Mesendoderm (in vitro differentiated cells): ENCODE measurements at regions not wholly inside any gene's neighbourhood (a gene's known extent, or its start where the extent isn't known, plus 50 kb on each side); places are given as distances from the start of the nearest gene placed in this dataset.

Experiments used
- DNase-seq: peaks from one replicate; pipeline ENCODE4 v3.0.0; 2013
- H2AK5ac ChIP-seq: 2 replicates; pipeline ENCODE4 v1.6.1; 2013; ENCODE audit warnings: low read length, inconsistent platforms
- H2BK120ac ChIP-seq: 2 replicates; pipeline ENCODE4 v1.6.1; 2013; ENCODE audit warnings: low read depth, mild to moderate bottlenecking, low read length, moderate library complexity, mixed read lengths
- H2BK15ac ChIP-seq: replicated peaks from 2 replicates; pipeline ENCODE4 v1.6.1; 2013; ENCODE audit warnings: low read depth, mild to moderate bottlenecking, moderate library complexity
- H2BK5ac ChIP-seq: 2 replicates; pipeline ENCODE4 v1.6.1; 2013; ENCODE audit warnings: low read length, inconsistent platforms
- H3K18ac ChIP-seq: 2 replicates; pipeline ENCODE4 v1.6.1; 2013; ENCODE audit warnings: mild to moderate bottlenecking, low read length, mixed read lengths
- H3K23ac ChIP-seq: one replicate; pipeline ENCODE4 v1.6.1; 2013; ENCODE audit warnings: low read length
- H3K27ac ChIP-seq: 2 replicates; pipeline ENCODE4 v1.5.1; 2013; ENCODE audit warnings: low read depth, mild to moderate bottlenecking, inconsistent platforms, low read length, moderate library complexity
- H3K27me3 ChIP-seq: 2 replicates; pipeline ENCODE4 v1.6.1; 2013; ENCODE audit warnings: low read length, control low read depth, mild to moderate bottlenecking, inconsistent platforms; ENCODE audit not compliant: insufficient read depth, poor library complexity
- H3K36me3 ChIP-seq: 2 replicates; pipeline ENCODE4 v1.6.1; 2013; ENCODE audit warnings: low read length, inconsistent platforms; ENCODE audit not compliant: control insufficient read depth, insufficient read depth
- H3K4ac ChIP-seq: one replicate; pipeline ENCODE4 v1.6.1; 2013; ENCODE audit warnings: low read depth, mild to moderate bottlenecking, low read length, moderate library complexity
- H3K4me1 ChIP-seq: 2 replicates; pipeline ENCODE4 v1.6.1; 2013; ENCODE audit warnings: low read depth, low read length, inconsistent platforms; ENCODE audit not compliant: control insufficient read depth
- H3K4me2 ChIP-seq: 2 replicates; pipeline ENCODE4 v1.6.1; 2013; ENCODE audit warnings: low read length
- H3K4me3 ChIP-seq: 2 replicates; pipeline ENCODE4 v1.5.1; 2013; ENCODE audit warnings: mild to moderate bottlenecking, low read length
- H3K56ac ChIP-seq: one replicate; pipeline ENCODE4 v1.6.1; 2013; ENCODE audit warnings: low read length
- H3K79me1 ChIP-seq: 2 replicates; pipeline ENCODE4 v1.6.1; 2013; ENCODE audit warnings: low read length, inconsistent platforms
- H3K79me2 ChIP-seq: 2 replicates; pipeline ENCODE4 v1.6.1; 2013; ENCODE audit warnings: mild to moderate bottlenecking, low read length; ENCODE audit not compliant: control insufficient read depth, insufficient read depth
- H3K9ac ChIP-seq: 2 replicates; pipeline ENCODE4 v1.6.1; 2013; ENCODE audit warnings: low read length, inconsistent platforms
- H4K5ac ChIP-seq: one replicate; pipeline ENCODE4 v1.6.1; 2013; ENCODE audit warnings: low read length
- H4K8ac ChIP-seq: one replicate; pipeline ENCODE4 v1.6.1; 2013; ENCODE audit warnings: low read depth, mild to moderate bottlenecking, control low read depth, low read length, moderate library complexity
- WGBS: extraction: QIAGEN DNeasy Blood & Tissue Kit; methylation state at CpG from one replicate; pipeline ENCODE4 v1.1.7; 2013; ENCODE audit warnings: low lambda C conversion rate, missing lambda C conversion rate; ENCODE audit not compliant: insufficient coverage; ENCODE audit errors: extremely low coverage; 5-methylcytosine and 5-hydroxymethylcytosine counted together

- H3K9ac ChIP-seq: no peak overlapping the region
- H3K4me3 ChIP-seq: no peak overlapping the region
- H3K56ac ChIP-seq: no peak overlapping the region
- no peaks in the 10 kb centered on the region for H3K79me1 ChIP-seq
- H3K27ac ChIP-seq: no peak overlapping the region
- H4K5ac ChIP-seq: no peak overlapping the region
- H3K4ac ChIP-seq: no peak overlapping the region
- H2AK5ac ChIP-seq: no peak overlapping the region
- H4K8ac ChIP-seq: no peak overlapping the region
- DNase-seq: peak; percentile 11
- H3K27me3 ChIP-seq: no peaks in the 10 kb centered on the region
- WGBS: no CpG with 5 or more reads among the region's 6 CpGs
- H2BK5ac ChIP-seq: no peak overlapping the region
- no peak overlapping the region for H2BK15ac ChIP-seq
- H3K36me3 ChIP-seq: no peaks in the 10 kb centered on the region
- no peak overlapping the region for H2BK120ac ChIP-seq
- no peak overlapping the region for H3K23ac ChIP-seq
- H3K79me2 ChIP-seq: no peaks in the 10 kb centered on the region
- no peak overlapping the region for H3K4me2 ChIP-seq
- H3K18ac ChIP-seq: no peak overlapping the region
- H3K4me1 ChIP-seq: no peaks in the 10 kb centered on the region
Measured at GRCh38 chr14:98548071-98548686, 723.8 kb downstream of the BCL11B start.

GRCh38 chr14:98551028-98551427 lies 721.0 kb downstream of the BCL11B start:
- no peaks in the 10 kb centered on the region for H3K4me1 ChIP-seq
- no peak for DNase-seq
- no peak overlapping the region for H4K8ac ChIP-seq
- no peaks in the 10 kb centered on the region for H3K27me3 ChIP-seq
- no CpG with 5 or more reads among the region's 5 CpGs for WGBS
- no peak overlapping the region for H3K56ac ChIP-seq
- no peak overlapping the region for H3K4me3 ChIP-seq
- H3K18ac ChIP-seq: no peak overlapping the region
- H3K79me2 ChIP-seq: no peaks in the 10 kb centered on the region
- H3K4me2 ChIP-seq: no peak overlapping the region
- no peak overlapping the region for H2AK5ac ChIP-seq
- H3K23ac ChIP-seq: no peak overlapping the region
- no peak overlapping the region for H2BK15ac ChIP-seq
- no peak overlapping the region for H3K4ac ChIP-seq
- no peak overlapping the region for H2BK120ac ChIP-seq
- no peaks in the 10 kb centered on the region for H3K36me3 ChIP-seq
- H3K27ac ChIP-seq: no peak overlapping the region
- H3K9ac ChIP-seq: no peak overlapping the region
- H2BK5ac ChIP-seq: no peak overlapping the region
- no peaks in the 10 kb centered on the region for H3K79me1 ChIP-seq
- no peak overlapping the region for H4K5ac ChIP-seq

- WGBS: no CpG with 5 or more reads among the region's 1 CpG
- Histone ChIP-seq H3K23ac (no peak overlapping the region), H3K27ac (no peak overlapping the region), H4K8ac (no peak overlapping the region), H2BK15ac (no peak overlapping the region), H3K4me2 (no peak overlapping the region), H3K4me3 (no peak overlapping the region), H3K36me3 (no peaks in the 10 kb centered on the region), H3K27me3 (no peaks in the 10 kb centered on the region), H3K79me1 (no peaks in the 10 kb centered on the region), H2BK5ac (no peak overlapping the region), H2AK5ac (no peak overlapping the region), H3K4me1 (no peaks in the 10 kb centered on the region), H3K9ac (no peak overlapping the region), H3K56ac (no peak overlapping the region), H3K4ac (no peak overlapping the region), H3K79me2 (no peaks in the 10 kb centered on the region), H2BK120ac (no peak overlapping the region), H3K18ac (no peak overlapping the region), H4K5ac (no peak overlapping the region)
- DNase-seq: no peak
Measured at GRCh38 chr14:98555440-98555839, 716.6 kb downstream of the BCL11B start.

- DNase-seq: no peak
- no CpG with 5 or more reads among the region's 5 CpGs for WGBS
- Histone ChIP-seq H3K56ac (no peak overlapping the region), H4K8ac (no peak overlapping the region), H3K4ac (no peak overlapping the region), H3K18ac (no peak overlapping the region), H3K79me2 (no peaks in the 10 kb centered on the region), H3K4me1 (no peaks in the 10 kb centered on the region), H3K79me1 (no peaks in the 10 kb centered on the region), H3K4me3 (no peak overlapping the region), H2BK120ac (no peak overlapping the region), H4K5ac (no peak overlapping the region), H3K4me2 (no peak overlapping the region), H3K9ac (no peak overlapping the region), H2AK5ac (no peak overlapping the region), H3K36me3 (no peaks in the 10 kb centered on the region), H3K27me3 (no peaks in the 10 kb centered on the region), H3K23ac (no peak overlapping the region), H2BK15ac (no peak overlapping the region), H2BK5ac (no peak overlapping the region), H3K27ac (no peak overlapping the region)
Measured at GRCh38 chr14:98564006-98564405, 708.0 kb downstream of the BCL11B start.

GRCh38 chr14:98564541-98564940 lies 707.5 kb downstream of the BCL11B start:
- DNase-seq: no peak
- no peak overlapping the region for H3K4ac ChIP-seq

GRCh38 chr14:98571104-98571503 lies 700.9 kb downstream of the BCL11B start:
- Histone ChIP-seq H2AK5ac (no peak overlapping the region), H3K4me2 (no peak overlapping the region), H2BK5ac (no peak overlapping the region), H4K5ac (no peak overlapping the region), H3K23ac (no peak overlapping the region), H3K18ac (no peak overlapping the region), H3K79me1 (no peaks in the 10 kb centered on the region), H3K56ac (no peak overlapping the region), H3K9ac (no peak overlapping the region), H3K4me3 (no peak overlapping the region), H3K4me1 (no peaks in the 10 kb centered on the region), H2BK15ac (no peak overlapping the region), H3K79me2 (no peaks in the 10 kb centered on the region), H3K27ac (no peak overlapping the region), H3K4ac (no peak overlapping the region), H4K8ac (no peak overlapping the region), H3K27me3 (no peaks in the 10 kb centered on the region), H2BK120ac (no peak overlapping the region), H3K36me3 (no peaks in the 10 kb centered on the region)
- DNase-seq: no peak
- WGBS: no CpG with 5 or more reads among the region's 2 CpGs

More at GRCh38 chr14:98564541-98564940, 707.5 kb downstream of the BCL11B start:
- H3K27me3 ChIP-seq: no peaks in the 10 kb centered on the region
- H2BK5ac ChIP-seq: no peak overlapping the region
- no peak overlapping the region for H3K18ac ChIP-seq
- H2AK5ac ChIP-seq: no peak overlapping the region
- H3K9ac ChIP-seq: no peak overlapping the region
- H3K27ac ChIP-seq: no peak overlapping the region
- no peak overlapping the region for H2BK15ac ChIP-seq
- H3K4me2 ChIP-seq: no peak overlapping the region
- no peak overlapping the region for H3K56ac ChIP-seq
- H3K23ac ChIP-seq: no peak overlapping the region
- no peaks in the 10 kb centered on the region for H3K36me3 ChIP-seq
- H2BK120ac ChIP-seq: no peak overlapping the region
- H3K4me1 ChIP-seq: no peaks in the 10 kb centered on the region
- no peak overlapping the region for H3K4me3 ChIP-seq
- no peaks in the 10 kb centered on the region for H3K79me2 ChIP-seq
- H3K79me1 ChIP-seq: no peaks in the 10 kb centered on the region
- no peak overlapping the region for H4K5ac ChIP-seq
- H4K8ac ChIP-seq: no peak overlapping the region
